HG02571 (cell line): ENCODE measurements at regions not wholly inside any gene's neighbourhood (a gene's known extent, or its start where the extent isn't known, plus 50 kb on each side); places are given as distances from the start of the nearest gene placed in this dataset.
"Not testable (repeated sequence)": the region's sequence is repeated elsewhere in the genome, so short reads cannot be mapped to it uniquely, and the experiment has no call there.

ENCODE experiments used
- ATAC-seq: cut with Tn5 transposase; IDR thresholded peaks from one replicate; pipeline ENCODE4 v1.9.1; 2021; ENCODE audit warnings: mild to moderate bottlenecking, moderate library complexity; ENCODE audit not compliant: unreplicated experiment

DNA sequence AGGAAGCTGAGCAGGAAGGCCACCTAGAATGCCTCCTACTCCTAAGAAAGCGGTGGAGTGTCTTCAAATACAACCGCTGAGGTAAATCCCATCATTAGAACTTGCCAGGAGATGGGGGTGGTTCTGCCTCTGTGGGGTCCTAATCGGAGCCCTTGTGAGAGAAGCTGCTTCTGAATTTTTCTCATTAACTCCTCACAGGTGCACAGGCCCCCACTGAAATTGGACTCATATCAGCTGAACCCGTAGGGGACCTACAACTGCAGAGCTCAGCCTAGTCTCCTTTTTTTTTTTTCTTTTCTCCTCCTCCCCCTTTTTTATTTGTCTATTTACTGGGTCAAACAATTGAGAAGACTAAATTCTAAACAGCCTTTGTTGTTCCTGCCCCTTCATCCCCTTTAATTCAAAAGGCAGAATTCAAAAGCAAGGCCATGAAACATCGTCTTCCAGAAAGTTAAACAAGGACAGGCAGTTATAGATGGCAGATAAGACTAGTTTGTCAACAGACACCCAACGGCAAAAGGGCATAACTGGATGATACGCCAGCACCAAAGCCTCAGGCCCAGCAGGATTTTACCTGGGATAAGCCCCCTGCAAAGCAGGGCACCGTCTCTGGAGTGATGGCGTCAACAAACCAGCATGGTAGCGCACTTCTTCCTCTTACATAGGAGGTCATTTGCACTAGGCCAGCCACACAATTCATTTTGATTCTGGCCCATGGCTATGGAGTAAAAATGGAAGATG is 213.7 kb upstream of the HES1 start:
- ATAC-seq: no peak

- ATAC-seq: not testable (repeated sequence)
Observed at GRCh38 chr3:193923958-193924357, 212.0 kb upstream of the HES1 start.

- not testable (repeated sequence) for ATAC-seq
Observed at GRCh38 chr3:193926071-193926470, 209.9 kb upstream of the HES1 start.

GRCh38 chr3:193927413-193928206 is 208.3 kb upstream of the HES1 start:
- not testable (repeated sequence) for ATAC-seq

DNA sequence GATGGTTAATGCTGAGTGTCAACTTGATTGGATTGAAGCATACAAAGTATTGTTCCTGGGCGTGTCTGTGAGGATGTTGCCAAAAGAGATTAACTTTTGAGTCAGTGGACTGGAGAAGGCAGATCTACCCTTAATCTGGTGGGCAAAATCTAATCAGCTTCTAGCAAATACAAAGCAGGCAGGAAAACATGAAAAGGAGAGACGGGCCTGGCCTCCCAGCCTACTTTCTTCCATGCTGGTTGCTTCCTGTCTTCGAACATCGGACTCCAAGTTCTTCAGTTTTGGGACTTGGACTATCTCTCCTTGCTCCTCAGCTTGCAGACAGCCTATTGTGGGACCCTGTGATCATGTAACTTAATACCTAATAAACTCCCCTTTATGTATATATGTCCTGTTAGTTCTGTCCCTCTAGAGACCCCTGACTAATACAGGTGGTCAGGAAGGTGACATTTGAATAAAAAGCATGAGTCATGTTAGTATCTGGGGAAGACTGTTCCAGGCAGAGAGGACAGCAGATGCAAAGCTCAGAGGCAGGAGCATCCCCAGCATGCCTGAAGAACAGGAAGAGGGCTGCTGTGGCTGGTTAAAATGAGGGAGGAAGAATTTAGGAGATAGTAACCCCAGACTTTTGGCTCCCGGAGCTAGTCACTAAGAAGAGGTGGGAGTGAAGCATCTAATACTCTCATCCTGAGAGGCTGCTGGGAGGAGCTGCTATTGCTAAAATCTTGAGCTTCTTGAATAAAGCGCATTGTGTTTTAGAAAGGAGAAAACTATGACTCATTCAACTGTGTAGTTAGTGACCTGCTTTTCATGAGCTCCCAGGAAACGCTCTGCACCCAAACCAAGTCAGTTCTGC is 207.4 kb upstream of the HES1 start:
- no peak for ATAC-seq

GRCh38 chr3:193929373-193929772 is 206.6 kb upstream of the HES1 start:
- ATAC-seq: no peak

- ATAC-seq: no peak
Observed at GRCh38 chr3:193929921-193930646, 205.9 kb upstream of the HES1 start.

DNA sequence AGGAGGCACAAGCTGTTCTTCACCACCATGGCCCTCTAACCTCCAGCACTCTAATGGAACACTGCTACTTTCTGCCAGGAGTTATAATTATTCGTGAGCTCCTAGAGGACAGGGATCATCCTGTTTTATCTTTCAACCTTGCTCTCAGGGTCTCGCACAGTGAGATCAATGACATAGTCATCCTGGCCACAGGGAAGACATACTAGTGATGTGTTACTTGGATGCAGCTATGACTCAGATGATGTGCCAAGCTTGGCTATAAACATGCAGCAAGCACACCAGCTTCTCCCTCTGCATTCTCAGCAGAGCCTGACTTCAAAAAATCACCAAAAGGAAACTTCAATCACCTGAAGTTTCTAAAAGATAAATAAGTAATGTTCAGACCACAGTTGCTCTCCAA is 203.8 kb upstream of the HES1 start:
- ATAC-seq: no peak

- ATAC-seq: no peak
Observed at GRCh38 chr3:193932576-193932975, 203.4 kb upstream of the HES1 start.

DNA sequence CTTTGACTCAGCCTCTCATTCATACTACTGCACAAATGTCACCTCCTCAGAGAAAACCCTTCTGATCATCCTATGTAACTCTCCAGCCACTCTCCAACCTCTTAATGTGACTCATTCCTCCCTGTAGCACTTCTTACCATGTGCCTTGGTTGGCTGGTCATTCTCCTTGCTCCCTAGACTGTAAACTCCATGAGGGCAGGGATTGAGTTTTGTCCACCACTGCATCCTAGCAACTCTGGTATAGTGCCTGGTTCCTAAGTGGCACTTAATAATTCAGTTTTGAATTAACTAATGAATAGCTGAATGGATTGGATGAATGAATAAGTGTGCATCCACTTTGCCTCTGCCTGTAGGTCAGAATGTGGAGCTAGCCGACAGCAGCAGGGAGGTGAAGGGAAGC is 202.5 kb upstream of the HES1 start:
- ATAC-seq: no peak

DNA sequence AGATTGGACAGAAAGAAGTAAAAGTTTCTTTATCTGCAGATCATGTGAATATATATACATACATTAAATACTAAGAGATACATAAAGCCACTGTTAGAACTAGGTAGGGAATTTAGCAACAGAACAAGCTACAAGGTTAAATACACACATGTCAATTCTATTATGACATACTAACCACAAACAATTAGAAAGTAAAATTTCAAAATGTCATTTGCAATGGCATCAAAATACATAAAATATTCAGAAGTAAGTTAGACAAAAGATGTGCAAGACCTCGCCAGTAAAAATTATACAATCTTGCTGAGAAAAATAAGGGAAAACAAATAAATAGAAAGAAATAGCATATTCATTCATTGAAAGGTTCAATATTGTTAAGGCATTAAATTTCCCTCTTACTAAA is 200.0 kb upstream of the HES1 start:
- ATAC-seq: no peak

DNA sequence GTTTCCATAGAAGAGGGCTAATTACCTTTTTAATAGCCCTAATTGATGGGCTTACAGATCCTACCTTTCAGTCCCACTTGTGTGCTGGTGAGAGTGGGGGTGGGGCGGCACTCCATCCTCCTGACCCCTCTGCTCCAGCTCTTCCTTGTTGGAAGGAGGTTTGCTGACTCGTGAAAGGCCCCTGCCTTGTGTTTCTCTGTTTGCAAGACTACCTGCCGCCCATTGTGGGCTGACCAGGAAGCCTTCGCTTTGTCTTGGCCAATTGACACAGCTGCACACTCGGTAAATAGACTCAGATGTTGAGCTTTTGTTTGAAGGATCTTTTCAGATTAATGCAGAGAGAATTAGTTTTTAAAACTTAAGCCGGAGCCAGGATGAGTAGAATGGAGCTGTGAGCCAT is 197.3 kb upstream of the HES1 start:
- ATAC-seq: no peak

GRCh38 chr3:193939527-193939926 is 196.4 kb upstream of the HES1 start:
- no peak for ATAC-seq

GRCh38 chr3:193940526-193940925 is 195.4 kb upstream of the HES1 start:
- ATAC-seq: no peak

- ATAC-seq: no peak
Observed at GRCh38 chr3:193941486-193941885, 194.5 kb upstream of the HES1 start.

DNA sequence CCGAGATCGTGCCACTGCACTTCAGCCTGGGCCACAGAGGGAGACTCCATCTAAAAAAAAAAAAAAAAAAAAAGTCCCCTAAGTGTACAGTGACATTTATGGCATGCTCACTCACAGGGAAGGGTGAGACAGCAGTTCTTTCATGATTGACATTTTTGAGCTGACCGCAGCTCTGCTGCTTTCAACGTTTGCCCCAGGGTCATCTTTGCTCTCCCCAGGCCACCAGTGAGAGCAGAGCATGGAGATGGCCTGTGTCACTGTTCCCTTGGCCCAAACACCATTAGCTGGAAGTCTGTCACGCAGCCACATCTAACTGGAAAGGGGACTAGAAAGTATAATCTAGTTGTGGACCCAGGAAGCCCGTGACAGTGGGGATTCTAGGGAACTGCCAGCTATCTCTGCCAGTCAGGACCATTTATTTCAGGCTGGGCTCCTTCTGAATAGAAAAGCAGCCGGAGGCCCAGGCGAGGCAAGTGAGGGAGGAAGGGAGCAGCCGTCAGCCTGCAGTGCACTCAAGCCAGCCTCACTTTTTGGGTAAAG is 193.4 kb upstream of the HES1 start:
- no peak for ATAC-seq

- no peak for ATAC-seq
Observed at GRCh38 chr3:193943200-193943599, 192.7 kb upstream of the HES1 start.

DNA sequence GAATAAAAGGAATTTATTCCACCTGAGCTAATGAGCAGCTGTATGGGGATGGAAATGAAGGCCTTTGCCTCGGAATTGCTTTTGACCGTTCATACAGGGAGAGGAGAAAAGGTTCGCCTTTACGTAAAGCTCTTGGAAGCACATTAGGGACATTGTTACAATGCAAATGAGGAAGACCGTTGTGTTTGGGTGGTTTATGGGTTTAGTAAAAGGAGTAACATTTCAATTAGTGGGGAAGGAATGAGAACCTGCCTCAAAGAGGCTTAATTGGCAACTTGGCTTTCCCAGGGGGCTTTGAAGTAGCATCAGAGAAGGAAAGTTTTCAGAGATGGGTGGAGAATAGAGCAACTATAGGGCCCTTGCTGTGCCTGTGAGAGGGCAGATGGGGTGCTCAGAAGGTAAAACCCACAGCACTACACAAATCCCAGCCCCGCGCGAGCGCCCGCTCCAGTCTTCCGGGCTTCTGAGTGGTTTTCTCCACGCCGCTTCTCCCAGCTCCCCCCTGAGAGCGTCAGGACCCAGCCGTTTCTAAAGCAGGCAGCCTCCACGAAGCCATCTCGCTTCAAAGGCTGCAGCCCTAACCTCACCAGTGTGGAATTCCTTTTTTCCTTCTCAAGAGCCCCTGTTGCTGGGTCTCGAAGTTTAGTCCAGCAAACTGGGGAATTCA is 192.0 kb upstream of the HES1 start:
- ATAC-seq: no peak

- no peak for ATAC-seq
Observed at GRCh38 chr3:193944518-193944884, 191.4 kb upstream of the HES1 start.

- ATAC-seq: no peak
Observed at GRCh38 chr3:193945143-193945542, 190.8 kb upstream of the HES1 start.
